GM19351 (cell line): ENCODE measurements at regions not wholly inside any gene's neighbourhood (a gene's known extent, or its start where the extent isn't known, plus 50 kb on each side); places are given as distances from the start of the nearest gene placed in this dataset.
"Not testable (repeated sequence)": the region's sequence is repeated elsewhere in the genome, so short reads cannot be mapped to it uniquely, and the experiment has no call there.

Source experiments
- ATAC-seq: cut with Tn5 transposase; IDR thresholded peaks from one replicate; pipeline ENCODE4 v1.9.1; 2021; ENCODE audit warnings: mild to moderate bottlenecking, moderate library complexity; ENCODE audit not compliant: unreplicated experiment

DNA sequence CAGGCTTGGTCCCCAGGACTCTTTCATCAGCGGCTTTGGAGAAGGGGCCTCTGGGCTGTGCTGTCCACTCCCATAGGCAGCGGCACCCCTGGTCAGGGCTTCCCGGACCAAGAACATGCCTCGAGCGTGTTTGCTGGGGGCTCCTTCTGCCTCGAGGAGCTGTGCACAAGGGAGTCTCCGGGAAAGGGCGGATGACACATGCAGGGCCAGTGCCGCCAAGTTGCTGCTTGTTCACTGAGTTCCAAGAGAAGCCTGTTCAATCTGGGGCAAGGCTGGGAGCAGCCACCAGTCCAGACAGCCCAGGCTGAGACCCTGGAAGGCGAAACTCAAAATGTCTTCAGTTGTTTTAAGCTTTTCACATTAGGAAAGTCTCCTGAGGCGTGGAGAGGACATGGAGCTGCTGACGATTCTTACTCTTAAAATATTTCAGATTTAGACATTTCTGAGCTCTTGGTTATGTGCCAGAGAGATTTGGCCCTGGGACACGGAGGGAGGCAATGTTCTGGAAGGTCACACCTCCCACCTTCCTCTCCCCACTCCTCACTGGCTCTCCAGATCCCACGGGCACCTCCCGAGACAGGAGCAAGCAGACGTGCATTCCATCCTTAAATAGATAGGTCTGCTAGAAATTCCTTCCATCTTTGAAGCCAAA, 84.5 kb upstream of the ZNF469 start:
- no peak for ATAC-seq

DNA sequence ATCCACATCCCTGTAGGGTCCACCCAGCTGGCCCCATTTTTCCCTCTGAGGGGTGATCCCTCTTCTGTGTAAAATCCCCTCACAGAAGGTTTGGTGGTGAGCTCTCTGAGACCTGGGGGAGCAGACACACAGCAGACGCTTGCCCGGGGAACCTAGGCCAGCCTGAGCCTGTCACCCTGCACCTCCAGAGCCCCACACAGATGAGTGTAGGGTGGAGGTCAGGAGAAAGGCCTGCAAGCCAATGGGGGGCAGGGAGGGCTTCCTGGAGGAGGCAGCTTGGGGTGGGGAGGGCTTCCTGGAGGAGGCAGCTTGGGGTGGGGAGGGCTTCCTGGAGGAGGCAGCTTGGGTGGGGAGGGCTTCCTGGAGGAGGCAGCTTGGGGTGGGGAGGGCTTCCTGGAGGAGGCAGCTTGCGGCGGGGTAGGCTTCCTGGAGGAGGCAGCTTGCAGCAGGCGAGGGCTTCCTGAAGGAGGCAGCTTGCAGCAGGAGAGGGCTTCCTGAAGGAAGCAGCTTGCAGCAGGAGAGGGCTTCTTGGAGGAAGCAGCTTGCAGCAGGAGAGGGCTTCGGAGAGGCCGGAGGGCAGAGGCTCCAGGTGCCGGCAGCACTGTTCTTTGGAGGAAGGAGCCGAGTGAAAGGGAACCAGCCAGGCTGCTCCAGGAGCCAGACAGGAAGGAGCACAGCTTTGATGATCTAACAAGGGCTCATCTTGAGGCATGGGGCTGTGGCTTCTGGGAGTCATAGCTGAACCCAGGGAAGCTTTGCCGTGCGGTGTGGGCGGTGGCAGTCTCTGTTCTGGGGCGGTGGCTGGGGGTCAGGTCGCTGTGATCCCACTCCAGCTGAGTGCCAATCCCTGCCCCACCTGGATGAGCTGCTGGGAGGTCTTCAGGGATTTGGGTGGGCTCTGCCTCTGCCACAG, 83.7 kb upstream of the ZNF469 start:
- no peak for ATAC-seq

DNA sequence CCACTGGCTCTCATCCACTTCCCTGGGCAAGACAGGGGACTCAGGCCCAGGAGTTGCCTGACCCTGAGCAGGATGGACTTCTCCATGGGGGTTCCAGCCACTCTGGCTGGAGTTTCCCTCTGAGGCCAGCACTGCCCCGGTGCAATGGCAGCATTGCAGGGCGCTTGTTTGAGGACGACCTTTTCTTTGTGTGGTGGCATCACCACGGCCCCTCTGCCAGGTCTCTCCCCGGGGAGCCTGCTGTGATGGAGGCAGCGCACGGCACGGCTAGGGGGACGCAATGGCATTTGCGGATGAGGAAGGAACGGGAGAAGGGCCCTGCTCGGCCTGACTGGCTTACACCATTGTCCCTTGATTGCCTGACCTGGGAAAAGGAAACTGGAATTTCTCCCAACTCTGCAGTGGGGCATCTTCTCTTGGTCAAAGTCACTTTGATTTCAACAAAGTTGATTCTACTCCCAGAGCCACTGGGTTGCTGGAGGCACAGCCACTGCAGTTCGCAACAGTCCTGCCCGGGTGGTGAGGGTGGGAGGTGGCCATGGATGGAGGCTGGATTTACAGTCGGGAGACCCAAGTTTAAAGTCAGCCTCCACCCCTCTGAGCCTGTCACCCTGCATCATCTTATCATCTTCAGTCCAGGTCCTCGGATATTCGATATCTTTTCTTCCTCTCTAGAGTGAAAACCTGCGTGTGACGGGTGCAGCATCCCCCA, 82.9 kb upstream of the ZNF469 start:
- no peak for ATAC-seq

DNA sequence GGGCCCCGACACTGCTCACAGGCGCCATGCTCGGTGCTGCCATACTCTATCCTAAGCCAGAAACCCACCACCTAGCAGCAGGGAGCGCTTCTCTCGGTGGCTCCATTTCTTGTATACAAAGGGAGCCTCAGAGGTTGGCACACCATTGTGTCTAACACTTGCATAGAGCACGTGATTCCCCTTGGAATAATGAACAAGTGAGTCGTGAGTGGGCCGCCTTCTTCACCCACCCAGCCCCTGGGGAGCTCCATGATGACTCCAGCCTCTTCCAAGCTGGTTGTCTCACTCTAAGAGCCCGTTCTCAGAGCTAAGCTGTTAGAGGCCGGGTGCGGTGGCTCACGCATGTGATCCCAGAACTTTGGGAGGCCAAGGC, 82.3 kb upstream of the ZNF469 start:
- ATAC-seq, result no peak

DNA sequence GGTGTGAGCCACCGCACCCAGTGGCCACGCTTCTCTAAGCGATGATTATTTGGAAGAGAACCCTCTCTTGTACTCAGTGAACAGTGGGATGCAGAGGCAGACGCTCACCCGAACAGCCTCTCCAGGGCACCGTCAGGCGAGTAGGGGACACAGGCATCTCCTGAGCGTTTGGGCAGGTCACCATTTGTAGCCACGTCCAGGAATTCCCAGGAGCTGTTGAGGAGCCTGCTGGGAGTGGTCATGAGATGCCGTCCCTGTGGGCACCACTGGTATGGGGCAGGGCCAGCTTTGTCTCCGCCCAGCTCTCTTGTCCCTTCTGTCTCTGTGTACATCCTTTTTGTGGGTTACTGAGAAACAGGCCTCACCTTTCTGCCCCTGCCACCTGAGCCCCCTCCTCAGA, 81.3 kb upstream of the ZNF469 start:
- no peak for ATAC-seq

DNA sequence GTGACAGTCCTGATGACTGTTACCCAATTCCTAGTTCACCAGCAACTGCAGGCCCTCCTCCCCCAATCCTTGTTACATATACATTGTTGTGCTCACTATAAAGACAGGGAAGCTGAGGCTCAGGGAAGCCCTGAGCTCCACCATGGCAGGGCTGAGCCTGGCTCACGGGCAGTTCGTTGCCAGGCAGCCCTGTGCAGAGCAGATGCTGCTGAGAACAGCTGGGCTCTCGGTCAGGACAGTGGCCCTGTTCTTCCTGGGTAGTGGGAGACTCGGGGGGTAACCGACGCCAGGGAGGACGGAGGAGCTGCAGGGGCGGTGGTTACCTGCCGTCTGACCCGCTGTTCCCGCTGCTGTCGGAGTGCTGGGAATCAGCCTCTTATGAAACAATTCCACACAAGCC, 80.9 kb upstream of the ZNF469 start:
- ATAC-seq, result no peak

DNA sequence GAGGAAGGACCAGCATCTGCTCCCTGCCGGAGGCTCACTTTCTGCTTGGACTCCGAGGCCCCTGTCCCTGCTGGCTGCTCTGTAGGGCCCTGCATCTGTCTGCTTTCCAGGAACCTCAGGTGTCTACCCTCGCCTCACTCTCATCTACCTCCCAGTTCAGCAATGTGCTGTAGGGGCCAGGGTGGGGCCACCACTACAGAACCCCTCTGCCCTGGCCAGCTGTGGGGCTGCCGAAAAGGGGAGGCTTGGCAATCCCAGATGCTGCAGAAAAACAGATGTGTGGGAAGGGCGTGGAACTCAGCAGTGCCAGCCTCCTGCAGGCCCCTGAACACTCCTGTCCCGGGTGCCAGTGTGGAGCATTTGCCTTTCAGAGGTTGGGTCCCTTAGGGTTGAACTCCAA, 80.1 kb upstream of the ZNF469 start:
- ATAC-seq, result no peak

DNA sequence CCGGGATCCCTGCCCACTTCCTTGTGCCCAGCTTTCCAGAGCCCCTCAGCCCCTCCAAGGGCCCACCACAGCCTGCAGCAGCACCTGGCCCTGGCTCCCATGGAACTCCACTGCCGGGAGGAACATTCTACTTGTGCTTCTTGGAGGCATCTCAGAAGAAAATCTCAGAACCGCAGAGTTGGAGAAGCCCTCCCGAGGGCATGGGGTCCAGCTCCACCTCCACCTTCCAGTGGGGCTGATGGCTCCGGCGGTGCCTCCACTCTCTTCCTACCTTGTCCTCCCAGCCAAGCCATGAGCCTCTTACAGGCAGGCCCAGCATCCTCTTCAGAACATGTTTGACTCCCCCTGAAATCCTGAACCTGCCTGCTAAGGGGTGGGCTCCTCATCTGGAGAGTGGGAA, 79.4 kb upstream of the ZNF469 start:
- ATAC-seq, result no peak

DNA sequence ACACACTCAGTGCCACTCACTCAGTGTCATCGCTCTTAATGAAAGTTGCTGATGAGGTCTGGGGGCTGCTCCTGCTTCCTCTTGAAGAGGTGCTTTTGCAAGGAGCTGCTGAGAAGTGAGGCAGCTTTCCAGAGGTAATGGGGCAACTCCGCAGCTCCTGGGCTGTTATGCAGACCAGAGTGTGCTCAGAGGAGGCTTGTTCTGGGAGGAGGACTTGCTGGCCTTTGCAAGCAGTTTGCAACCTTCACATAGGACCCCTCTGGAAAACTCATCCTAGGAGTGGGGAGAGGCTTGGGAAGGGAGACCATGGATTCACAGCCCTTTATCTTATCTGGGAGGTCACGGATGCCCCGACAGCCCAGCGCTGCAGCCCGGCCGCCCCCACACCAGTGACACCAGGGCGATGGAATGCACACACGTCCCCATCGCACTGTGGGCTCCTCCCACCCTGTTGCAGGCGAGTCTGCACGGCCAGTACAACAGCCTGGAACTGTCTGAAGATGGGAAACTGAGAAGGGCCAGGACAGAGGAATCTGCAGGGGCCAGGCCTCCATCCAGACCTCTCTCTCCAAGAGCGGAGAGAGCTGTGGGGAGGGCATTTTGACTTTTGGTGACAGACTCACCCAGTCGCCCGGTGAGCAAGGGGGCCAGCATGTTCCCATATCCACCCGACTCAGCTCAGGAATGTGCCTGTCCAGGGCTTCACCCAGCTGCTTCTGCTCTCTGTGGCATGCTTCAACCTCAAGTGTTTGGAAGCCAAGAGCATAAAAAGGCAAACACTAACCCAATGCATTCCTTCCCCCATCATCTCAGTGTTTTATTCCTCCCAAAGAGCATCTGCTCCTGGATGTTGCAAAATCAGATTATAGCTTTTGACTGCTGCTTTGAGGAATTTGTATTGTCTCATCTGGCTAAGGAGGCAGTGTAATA, 78.6 kb upstream of the ZNF469 start:
- ATAC-seq, result no peak

DNA sequence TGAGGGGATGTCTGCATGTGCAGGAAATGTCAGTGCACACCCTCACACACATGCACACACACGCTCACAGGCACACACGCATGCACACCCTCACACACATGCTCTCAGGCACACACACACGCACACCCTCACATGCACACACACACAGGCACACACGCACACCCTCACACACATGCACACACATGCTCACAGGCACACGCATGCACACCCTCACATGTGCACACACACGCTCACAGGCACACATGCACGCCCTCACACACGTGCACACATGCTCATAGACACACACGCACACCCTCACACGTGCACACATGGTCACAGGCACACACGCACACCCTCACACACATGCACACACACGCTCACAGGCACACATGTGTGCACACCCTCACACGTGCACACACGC, 77.6 kb upstream of the ZNF469 start:
- ATAC-seq, result no peak

DNA sequence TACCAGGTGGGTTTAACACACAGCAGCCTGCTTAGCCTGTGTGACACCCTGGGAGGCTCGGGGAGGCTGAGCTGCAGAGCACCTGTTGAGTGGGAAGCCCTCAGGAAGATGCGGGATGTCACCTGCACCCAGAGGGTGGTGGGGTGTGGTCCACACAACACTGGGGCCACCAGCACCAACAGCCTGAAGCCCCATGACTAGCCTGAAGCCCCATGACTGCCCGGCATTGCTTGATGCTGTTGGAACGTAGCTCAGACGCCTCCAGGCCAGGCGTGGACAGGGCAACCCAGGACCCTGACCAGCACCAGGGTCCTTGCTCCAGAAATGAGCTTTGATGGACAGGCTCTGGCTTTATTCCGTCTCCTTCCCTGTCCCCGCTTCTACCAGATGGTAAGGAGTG, 76.3 kb upstream of the ZNF469 start:
- ATAC-seq, result no peak

DNA sequence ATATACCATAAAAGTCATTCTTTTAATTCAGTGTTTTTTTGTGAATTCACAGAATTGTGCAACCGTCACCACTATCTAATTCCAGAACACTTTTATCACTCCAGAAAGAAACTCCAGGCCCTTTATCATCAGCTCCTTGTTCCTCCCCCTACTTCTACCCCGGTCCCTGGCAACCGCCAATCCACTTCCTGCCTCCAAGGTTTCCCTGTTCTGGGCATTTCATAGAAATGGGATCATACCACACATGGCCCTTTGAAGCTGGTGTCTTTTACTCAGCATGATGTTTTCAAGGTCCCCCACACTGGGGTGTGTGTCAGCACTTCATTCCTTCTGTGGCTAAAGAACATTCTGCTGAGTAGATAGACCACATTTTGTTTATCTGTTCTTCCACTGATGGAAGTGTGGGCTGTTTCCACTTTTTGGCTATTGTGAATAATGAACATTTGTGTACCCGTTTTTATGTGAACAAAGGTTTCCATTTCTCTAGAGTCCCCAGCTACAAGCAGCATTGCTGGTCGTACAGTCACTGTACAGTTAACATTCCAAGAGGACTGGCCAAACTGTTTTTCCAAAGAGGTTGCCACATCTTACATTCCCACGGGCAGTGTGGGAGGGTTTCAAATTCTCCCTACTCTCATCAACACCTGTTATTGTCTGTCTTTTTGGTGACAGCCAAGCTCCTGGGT, 75.8 kb upstream of the ZNF469 start:
- ATAC-seq, result no peak

DNA sequence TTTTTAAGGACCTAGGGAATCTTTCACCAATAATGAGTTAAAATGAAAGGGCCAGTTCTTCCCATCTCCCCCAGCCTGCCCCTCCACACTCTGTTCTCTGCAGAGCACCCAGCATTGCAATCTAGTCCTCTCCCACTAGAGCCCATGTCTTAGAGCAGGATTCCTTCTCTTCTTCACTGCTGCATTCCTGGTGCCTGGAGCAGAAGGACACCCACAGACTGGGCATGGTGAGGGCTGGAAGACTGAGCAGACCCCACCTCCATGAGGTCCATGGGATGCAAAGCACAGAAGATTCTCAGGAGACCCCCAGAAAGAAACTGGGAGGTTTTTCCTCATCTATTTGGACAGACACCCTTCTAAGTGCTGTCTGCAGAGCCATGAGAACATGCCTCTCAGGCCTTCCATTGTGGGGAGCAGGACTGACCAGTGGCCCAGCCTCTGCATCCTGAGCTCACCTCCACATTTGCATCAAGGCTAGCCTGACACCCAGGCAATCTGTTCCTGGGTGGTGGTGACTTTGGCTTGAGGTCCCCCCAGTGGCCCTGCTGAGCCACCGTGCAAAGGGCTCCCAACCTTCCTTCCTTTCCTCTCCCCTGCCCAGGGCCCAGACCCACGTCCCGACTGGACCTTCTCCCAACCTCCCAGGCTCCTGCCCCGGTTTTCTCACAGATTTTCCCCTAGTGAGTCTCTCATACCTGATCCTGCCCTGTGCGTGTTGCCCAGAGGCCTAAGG, 74.2 kb upstream of the ZNF469 start:
- no peak for ATAC-seq

DNA sequence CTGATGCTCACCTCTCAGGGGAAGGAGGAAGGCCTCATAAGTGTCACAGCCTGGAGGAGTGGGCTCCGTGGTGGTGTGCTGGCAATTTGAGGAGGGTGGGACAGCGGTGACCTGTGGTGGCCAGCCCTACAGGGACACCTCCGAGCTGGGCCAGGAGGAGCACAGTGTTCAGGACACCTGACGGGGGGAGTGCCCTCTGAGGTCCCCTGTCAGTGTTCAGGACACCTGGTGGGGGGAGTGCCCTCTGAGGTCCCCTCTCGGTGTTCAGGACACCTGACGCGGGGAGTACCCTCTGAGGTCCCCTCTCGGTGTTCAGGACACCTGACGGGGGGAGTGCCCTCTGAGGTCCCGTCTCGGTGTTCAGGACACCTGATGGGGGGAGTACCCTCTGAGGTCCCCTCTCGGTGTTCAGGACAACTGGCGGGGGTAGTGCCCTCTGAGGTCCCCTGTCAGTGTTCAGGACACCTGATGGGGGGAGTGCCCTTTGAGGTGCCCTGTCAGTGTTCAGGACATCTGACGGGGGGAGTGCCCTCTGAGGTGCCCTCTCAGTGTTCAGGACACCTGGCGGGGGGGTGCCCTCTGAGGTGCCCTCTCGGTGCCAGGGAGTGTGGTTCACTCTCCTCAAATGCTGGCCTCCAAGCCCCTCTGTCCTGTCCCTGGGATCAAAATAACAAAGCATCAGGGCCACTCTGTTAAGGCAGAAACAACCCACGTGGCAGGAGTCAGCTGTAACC, 73.4 kb upstream of the ZNF469 start:
- ATAC-seq, result no peak

DNA sequence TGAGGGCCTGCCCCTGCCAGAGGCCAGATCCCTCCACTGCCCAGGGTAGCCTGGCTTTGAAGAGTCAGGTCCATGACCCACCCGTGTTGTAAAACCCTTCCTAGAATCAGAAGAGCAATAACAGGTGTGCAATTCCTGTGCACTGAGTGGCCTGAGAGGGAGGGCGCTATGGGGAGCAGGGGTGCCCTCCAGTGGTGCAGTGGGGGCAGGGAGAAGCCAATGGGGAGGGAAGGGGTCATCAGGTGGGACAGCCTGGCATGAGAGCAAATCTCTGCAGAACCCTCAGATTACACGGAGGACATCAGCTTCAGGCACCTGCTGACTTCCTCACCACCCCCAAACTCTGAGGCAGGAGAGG, 72.9 kb upstream of the ZNF469 start:
- no peak for ATAC-seq

DNA sequence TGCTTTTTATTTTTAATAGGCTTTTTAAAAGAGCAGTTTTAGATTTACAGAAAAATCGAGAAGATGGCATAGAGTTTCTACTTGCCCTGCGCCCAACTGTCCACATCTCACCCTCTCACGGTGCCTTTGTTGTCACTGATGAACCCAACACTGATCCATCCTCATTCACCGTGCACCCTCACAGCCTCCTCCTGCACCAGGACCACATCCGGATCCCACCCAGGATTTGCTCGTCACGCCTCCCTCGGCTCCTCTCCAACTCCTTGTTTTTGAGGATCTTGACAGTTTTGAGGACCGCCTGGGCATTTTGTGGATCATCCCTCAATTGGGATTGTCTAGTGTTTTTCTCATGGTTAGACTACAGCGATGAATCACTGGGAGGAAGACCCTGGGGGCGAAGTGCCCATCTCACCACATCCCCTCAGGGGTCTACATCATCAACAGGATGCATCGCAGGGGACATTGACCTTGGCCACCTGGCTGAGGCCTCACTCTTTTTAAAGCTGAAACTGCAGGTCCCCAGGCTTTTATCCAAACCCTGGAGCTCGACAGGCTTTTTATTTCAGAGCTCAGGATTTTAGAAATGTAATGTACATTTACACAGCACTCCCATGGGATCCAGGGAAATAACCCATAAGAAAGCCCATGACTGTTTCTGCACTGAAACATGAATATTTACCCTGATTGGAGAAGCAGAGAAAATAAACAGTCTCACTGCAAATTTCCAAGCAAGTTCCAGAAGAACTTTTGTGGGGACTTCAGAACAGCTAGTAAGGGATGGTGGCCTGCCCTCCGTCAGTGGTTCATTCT, 71.8 kb upstream of the ZNF469 start:
- no peak for ATAC-seq

DNA sequence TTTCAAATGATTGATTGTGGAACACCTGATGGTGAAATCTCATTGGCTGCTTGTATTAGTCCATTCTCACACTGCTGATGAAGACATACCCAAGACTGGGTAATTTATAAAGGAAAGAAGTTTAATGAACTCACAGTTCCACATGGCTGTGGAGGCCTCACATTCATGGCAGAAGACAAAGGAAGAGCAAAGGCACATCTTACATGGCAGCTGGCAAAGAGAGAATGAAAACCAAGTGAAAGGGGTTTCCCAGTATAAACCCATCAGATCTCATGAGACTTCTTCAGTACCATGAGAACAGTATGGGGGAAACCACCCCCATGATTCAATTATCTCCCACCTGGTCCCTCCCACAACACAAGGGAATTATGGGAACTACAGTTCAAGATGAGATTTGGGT, 70.9 kb upstream of the ZNF469 start:
- not testable (repeated sequence) for ATAC-seq

DNA sequence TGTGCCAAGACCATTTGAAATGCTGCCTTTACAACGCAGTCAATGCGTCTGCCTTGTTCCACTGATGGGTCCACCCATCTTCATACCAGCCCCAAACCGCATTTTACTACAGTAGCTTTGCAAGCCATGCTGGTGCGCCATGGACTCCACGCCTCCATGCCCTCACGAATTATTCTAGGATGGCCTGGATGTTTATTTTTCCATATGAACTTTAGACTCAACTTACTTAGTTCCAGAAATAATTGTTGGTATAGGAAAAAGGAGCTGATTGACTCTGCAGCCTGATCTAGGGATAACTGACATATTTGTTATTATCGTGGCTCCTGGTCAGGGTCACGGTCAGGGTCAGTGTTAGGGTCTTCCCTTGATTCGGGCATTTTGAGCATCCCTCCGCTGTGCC, 70.0 kb upstream of the ZNF469 start:
- no peak for ATAC-seq
